ENCODE measurements at regions not wholly inside any gene's neighbourhood (a gene's known extent, or its start where the extent isn't known, plus 50 kb on each side); places are given as distances from the start of the nearest gene placed in this dataset.

DNA sequence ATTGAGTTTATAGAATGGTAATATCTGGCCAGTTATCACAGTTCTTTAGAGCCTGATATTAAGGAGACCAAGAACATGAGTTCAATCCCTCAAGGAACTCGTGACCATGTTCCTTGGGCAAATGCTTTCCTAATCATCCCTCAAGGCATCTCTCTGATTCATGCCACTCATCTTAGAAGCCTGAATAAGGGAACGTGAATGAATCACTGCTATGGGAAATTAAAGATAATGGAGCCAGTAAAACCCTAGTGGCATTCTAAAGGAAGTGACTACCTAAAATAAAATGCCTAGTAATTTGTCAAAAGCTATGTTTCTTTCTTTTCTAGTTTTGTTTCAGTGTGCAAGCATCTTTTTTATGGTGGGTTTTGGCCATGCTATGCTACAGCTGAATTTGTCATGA, 1161.3 kb downstream of the C4orf33 start:
- TF ChIP-seq POLR2AphosphoS5 (IDR thresholded peaks at IDR 0.05; ENCODE audit: borderline replicate concordance, low read depth, low read length) (no peak), EZH2 (IDR thresholded peaks at IDR 0.05) (no peak), FOXP2 (optimal IDR thresholded peaks at IDR 0.05; ENCODE audit: control extremely low read depth, extremely low read length, insufficient read depth) (no peak)

Measured in SK-N-MC (cell line).